Ovary (tissue), 7 donors: ENCODE measurements at regions not wholly inside any gene's neighbourhood (a gene's known extent, or its start where the extent isn't known, plus 50 kb on each side); places are given as distances from the start of the nearest gene placed in this dataset.

Experiments
- DNase-seq, 5 donors: peaks; one replicate each; pipeline ENCODE4 v3.0.0-alpha.2; 2019 to 2020
- H3K27ac ChIP-seq, 2 donors: fragments of 200-600 bp; one replicate each; pipeline versions ENCODE4 v1.5.1 to v1.8.0; 2019 to 2022
- H3K27me3 ChIP-seq: fragments of 200-600 bp; one replicate; pipeline ENCODE4 v1.8.0; 2022
- H3K36me3 ChIP-seq: fragments of 200-600 bp; sonication (generic); one replicate; pipeline ENCODE4 v1.5.1; 2019
- H3K4me1 ChIP-seq: one replicate; pipeline ENCODE4 v1.8.1; 2013; ENCODE audit warnings: mild to moderate bottlenecking, moderate library complexity; ENCODE audit not compliant: insufficient read depth
- H3K4me3 ChIP-seq: fragments of 200-600 bp; sonication (generic); one replicate; pipeline ENCODE4 v1.5.1; 2017
- H3K9me3 ChIP-seq, 2 donors: fragments of 200-600 bp in 1 of 2; sonication (generic) in 1 of 2; one replicate each; pipeline versions ENCODE4 v1.5.1 to v1.8.1; 2013 to 2019; ENCODE audit warnings: mild to moderate bottlenecking in 1 of 2, moderate library complexity in 1 of 2
- EP300 ChIP-seq: sonication (generic); formaldehyde crosslinking; IDR thresholded peaks from one replicate; pipeline ENCODE4 v1.6.1; 2017; ENCODE audit warnings: antibody characterized with exemption
- POLR2A ChIP-seq: fragments of 450-650 bp; IDR thresholded peaks from one replicate; pipeline ENCODE4 v1.6.1; 2017; ENCODE audit warnings: antibody characterized with exemption, mild to moderate bottlenecking, moderate library complexity
- WGBS, 3 donors: extraction: QIAGEN DNeasy Blood & Tissue Kit in 1 of 3; methylation state at CpG; one replicate each; pipeline versions ENCODE4 v1.1.5 to v1.1.7; 2013 to 2017; 5-methylcytosine and 5-hydroxymethylcytosine counted together
- intact Hi-C, 4 donors: fragments of 100-400 bp; cut with DNase I; formaldehyde crosslinking; loops; one replicate each; pipeline versions ENCODE4 v1.11.0 to v1.15.1; 2022 to 2023
- TF ChIP-seq, protein P1 (sequence below), 3 donors: fragments of 450-650 bp in 2 of 3; fragments of 200-600 bp in 1 of 3; IDR thresholded peaks; one replicate each; pipeline versions ENCODE4 v1.5.1 to v1.8.0; 2016 to 2022; ENCODE audit warnings: antibody characterized with exemption in 3 of 3, mild to moderate bottlenecking in 1 of 3
- donor health status: DM: no; HTN: no; CAD: no; lungs with moderate emphysema.
- donor health status: DM: no; HTN: no; CAD: no.
- donor health status: Bipolar disorder and iron deficiency.
- donor health status: DM: no; HTN: no; CAD: no.
- donor health status: DM: yes; HTN: yes; CAD: no.

DNA sequence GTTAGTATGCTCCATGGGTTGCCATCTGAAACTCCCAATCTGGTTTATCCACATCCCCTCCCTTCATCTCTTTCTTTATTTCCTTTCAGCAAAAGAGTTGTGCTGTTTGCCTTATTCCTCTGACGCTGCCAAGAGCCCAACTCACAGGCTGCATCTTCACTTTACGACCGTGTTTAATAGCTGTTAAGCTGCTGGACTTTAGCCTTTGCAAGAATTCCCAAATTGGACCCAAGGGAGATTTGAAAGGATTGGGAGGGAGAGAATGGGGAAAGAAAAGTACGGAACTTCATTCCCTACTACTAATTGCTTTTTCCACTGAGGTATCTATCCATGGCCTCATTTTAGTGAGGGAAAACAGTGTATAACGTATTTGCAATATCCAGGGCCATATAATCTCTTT is 263.4 kb upstream of the MEIS1 start:
- no peaks in the 10 kb centered on the region for H3K9me3 ChIP-seq
- H3K4me1 ChIP-seq: no peaks in the 10 kb centered on the region
- intact Hi-C loops: no loop called here
- no peak overlapping the region for H3K4me3 ChIP-seq
- peak in 1 of 5 donors; percentile 20 for DNase-seq
- no peaks in the 10 kb centered on the region for H3K36me3 ChIP-seq
- H3K27me3 ChIP-seq: peaks cover 2% of the 10 kb centered on the region
- no peak overlapping the region for H3K27ac ChIP-seq
- TF ChIP-seq EP300: no peak
- TF ChIP-seq, protein P1, sequence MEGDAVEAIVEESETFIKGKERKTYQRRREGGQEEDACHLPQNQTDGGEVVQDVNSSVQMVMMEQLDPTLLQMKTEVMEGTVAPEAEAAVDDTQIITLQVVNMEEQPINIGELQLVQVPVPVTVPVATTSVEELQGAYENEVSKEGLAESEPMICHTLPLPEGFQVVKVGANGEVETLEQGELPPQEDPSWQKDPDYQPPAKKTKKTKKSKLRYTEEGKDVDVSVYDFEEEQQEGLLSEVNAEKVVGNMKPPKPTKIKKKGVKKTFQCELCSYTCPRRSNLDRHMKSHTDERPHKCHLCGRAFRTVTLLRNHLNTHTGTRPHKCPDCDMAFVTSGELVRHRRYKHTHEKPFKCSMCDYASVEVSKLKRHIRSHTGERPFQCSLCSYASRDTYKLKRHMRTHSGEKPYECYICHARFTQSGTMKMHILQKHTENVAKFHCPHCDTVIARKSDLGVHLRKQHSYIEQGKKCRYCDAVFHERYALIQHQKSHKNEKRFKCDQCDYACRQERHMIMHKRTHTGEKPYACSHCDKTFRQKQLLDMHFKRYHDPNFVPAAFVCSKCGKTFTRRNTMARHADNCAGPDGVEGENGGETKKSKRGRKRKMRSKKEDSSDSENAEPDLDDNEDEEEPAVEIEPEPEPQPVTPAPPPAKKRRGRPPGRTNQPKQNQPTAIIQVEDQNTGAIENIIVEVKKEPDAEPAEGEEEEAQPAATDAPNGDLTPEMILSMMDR (IDR thresholded peaks at IDR 0.05): no peak
- no peak for TF ChIP-seq POLR2A
- WGBS, 3 donors: 16 to 31% (median 23%) methylated on average over 5 of the region's 5 CpGs

DNA sequence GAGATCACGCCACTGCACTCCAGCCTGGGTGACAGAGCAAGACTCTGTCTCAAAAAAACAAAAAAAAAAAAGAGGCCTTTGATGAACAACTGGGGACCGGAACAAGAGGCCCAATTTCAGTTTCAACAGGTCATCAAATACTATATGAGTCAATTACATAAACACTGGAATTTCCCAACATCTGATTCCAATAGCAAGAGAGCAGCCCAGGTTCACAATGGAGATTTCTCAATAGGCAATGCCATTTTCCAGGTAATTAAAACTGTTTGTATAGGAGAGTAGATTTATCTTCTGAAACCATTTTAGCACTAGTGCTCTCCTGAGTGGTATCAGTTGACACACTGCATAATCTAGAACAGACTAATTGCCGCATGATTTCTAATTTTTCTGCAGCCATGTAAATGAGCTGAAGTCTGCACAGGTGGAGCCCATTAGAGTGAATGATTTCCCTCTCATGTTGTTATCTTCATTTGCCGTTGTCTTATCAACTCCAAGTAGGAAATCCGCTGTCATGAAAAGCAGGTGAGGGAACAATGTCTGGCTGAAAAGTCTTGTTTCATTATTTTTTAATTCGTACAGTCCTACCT is 264.1 kb upstream of the MEIS1 start:
- no peak overlapping the region for H3K4me3 ChIP-seq
- TF ChIP-seq, protein P1 (IDR thresholded peaks at IDR 0.05): no peak
- no peak for TF ChIP-seq POLR2A
- TF ChIP-seq EP300: no peak
- intact Hi-C loops: no loop called here
- DNase-seq: no peak
- H3K36me3 ChIP-seq: no peaks in the 10 kb centered on the region
- 77 to 83% (median 82%) methylated on average over 6 of the region's 6 CpGs for WGBS, 3 donors
- no peak overlapping the region for H3K27ac ChIP-seq
- H3K9me3 ChIP-seq: no peaks in the 10 kb centered on the region
- H3K27me3 ChIP-seq: peaks cover 2% of the 10 kb centered on the region
- no peaks in the 10 kb centered on the region for H3K4me1 ChIP-seq

DNA sequence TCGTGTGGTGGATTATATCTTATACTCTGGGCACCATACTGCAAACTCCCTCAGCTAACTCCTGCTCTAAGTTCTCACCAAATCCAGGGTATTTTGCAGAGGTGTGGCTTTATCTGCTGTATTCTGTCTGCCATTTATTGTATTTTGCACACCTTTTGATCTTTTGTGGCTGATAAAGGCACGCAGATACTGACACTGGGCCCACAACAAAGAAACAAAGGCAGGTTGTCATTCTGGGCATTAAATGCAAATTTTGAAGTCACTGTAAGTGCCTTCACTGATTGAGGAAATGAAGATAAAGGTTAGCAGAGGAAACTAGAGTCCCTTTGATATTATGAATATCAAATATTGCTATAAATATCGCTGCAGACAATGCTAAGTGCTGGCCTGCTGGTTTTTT is 265.8 kb upstream of the MEIS1 start:
- H3K4me1 ChIP-seq: no peaks in the 10 kb centered on the region
- H3K9me3 ChIP-seq: no peaks in the 10 kb centered on the region
- H3K27ac ChIP-seq: no peak overlapping the region
- TF ChIP-seq POLR2A: no peak
- no peak for TF ChIP-seq EP300
- TF ChIP-seq, protein P1 (IDR thresholded peaks at IDR 0.05): no peak
- 90 to 95% (median 95%) methylated on average over 3 of the region's 3 CpGs for WGBS, 3 donors
- intact Hi-C loops: no loop called here
- H3K36me3 ChIP-seq: no peaks in the 10 kb centered on the region
- H3K4me3 ChIP-seq: no peak overlapping the region
- DNase-seq: no peak
- peaks cover 2% of the 10 kb centered on the region for H3K27me3 ChIP-seq

DNA sequence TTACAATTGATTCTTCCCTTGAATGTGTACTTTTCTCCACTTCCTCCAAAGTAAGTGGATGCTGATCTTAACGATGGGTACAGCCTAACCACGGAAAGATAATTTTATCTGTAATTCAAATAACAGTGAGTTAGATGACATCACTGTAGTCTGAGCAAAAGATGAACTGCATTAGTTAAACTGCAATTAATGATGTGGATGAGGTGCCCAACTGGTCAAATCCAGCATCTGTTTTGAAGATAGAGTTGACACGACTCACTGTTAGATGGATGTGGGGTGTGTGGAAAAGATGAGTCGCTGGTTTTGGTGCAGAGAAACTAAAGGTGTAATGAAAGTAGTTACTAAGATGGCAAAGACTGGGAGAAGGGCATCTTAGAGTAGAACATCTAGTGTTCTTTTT is 270.5 kb upstream of the MEIS1 start:
- no peak overlapping the region for H3K27ac ChIP-seq
- 66 to 75% (median 69%) methylated on average over 4 of the region's 4 CpGs for WGBS, 3 donors

More for the DNA sequence above, 270.5 kb upstream of the MEIS1 start:
- Histone ChIP-seq H3K4me3 (no peak overlapping the region), H3K4me1 (no peaks in the 10 kb centered on the region), H3K36me3 (no peaks in the 10 kb centered on the region), H3K27me3 (peaks cover 2% of the 10 kb centered on the region), H3K9me3 (no peaks in the 10 kb centered on the region)
- DNase-seq: no peak
- intact Hi-C loops: no loop called here
- TF ChIP-seq, protein P1 (IDR thresholded peaks at IDR 0.05): no peak
- no peak for TF ChIP-seq EP300
